Ovary (tissue), 3 donors: ENCODE measurements at regions not wholly inside any gene's neighbourhood (a gene's known extent, or its start where the extent isn't known, plus 50 kb on each side); places are given as distances from the start of the nearest gene placed in this dataset.

Source experiments
- EP300 ChIP-seq: sonication (generic); formaldehyde crosslinking; IDR thresholded peaks from one replicate; pipeline ENCODE4 v1.6.1; 2017; ENCODE audit warnings: antibody characterized with exemption
- POLR2A ChIP-seq: fragments of 450-650 bp; IDR thresholded peaks from one replicate; pipeline ENCODE4 v1.6.1; 2017; ENCODE audit warnings: antibody characterized with exemption, mild to moderate bottlenecking, moderate library complexity
- TF ChIP-seq, protein P1 (sequence below), 3 donors: fragments of 450-650 bp in 2 of 3; fragments of 200-600 bp in 1 of 3; IDR thresholded peaks; one replicate each; pipeline versions ENCODE4 v1.5.1 to v1.8.0; 2016 to 2022; ENCODE audit warnings: antibody characterized with exemption in 3 of 3, mild to moderate bottlenecking in 1 of 3
- donor health status: DM: no; HTN: no; CAD: no.

GRCh38 chr6:139446138-139446715 lies 71.8 kb upstream of the CITED2 start:
- TF ChIP-seq, protein P1, sequence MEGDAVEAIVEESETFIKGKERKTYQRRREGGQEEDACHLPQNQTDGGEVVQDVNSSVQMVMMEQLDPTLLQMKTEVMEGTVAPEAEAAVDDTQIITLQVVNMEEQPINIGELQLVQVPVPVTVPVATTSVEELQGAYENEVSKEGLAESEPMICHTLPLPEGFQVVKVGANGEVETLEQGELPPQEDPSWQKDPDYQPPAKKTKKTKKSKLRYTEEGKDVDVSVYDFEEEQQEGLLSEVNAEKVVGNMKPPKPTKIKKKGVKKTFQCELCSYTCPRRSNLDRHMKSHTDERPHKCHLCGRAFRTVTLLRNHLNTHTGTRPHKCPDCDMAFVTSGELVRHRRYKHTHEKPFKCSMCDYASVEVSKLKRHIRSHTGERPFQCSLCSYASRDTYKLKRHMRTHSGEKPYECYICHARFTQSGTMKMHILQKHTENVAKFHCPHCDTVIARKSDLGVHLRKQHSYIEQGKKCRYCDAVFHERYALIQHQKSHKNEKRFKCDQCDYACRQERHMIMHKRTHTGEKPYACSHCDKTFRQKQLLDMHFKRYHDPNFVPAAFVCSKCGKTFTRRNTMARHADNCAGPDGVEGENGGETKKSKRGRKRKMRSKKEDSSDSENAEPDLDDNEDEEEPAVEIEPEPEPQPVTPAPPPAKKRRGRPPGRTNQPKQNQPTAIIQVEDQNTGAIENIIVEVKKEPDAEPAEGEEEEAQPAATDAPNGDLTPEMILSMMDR (IDR thresholded peaks at IDR 0.05), result no peak
- TF ChIP-seq POLR2A, result no peak
- no peak for TF ChIP-seq EP300
